ENCODE measurements at regions not wholly inside any gene's neighbourhood (a gene's known extent, or its start where the extent isn't known, plus 50 kb on each side); places are given as distances from the start of the nearest gene placed in this dataset.

- no peak for TF ChIP-seq POLR2A (IDR thresholded peaks at IDR 0.05)
- TF ChIP-seq, protein P1, sequence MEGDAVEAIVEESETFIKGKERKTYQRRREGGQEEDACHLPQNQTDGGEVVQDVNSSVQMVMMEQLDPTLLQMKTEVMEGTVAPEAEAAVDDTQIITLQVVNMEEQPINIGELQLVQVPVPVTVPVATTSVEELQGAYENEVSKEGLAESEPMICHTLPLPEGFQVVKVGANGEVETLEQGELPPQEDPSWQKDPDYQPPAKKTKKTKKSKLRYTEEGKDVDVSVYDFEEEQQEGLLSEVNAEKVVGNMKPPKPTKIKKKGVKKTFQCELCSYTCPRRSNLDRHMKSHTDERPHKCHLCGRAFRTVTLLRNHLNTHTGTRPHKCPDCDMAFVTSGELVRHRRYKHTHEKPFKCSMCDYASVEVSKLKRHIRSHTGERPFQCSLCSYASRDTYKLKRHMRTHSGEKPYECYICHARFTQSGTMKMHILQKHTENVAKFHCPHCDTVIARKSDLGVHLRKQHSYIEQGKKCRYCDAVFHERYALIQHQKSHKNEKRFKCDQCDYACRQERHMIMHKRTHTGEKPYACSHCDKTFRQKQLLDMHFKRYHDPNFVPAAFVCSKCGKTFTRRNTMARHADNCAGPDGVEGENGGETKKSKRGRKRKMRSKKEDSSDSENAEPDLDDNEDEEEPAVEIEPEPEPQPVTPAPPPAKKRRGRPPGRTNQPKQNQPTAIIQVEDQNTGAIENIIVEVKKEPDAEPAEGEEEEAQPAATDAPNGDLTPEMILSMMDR (IDR thresholded peaks at IDR 0.05): no peak
Measured at GRCh38 chr2:228720895-228721294, 539.4 kb upstream of the SPHKAP start.

Measured in thyroid gland (tissue), 4 donors.